ENCODE measurements at regions not wholly inside any gene's neighbourhood (a gene's known extent, or its start where the extent isn't known, plus 50 kb on each side); places are given as distances from the start of the nearest gene placed in this dataset.

GRCh38 chr6:158920311-158920905 is 79.6 kb downstream of the RSPH3 start:
- Histone ChIP-seq H3K27me3 (ENCODE audit: insufficient read depth, low read length) (no peaks in the 10 kb centered on the region), H3K27ac (ENCODE audit: low read depth, low read length) (no peak overlapping the region), H3K79me2 (ENCODE audit: insufficient read depth, low read length) (no peaks in the 10 kb centered on the region), H3K9ac (ENCODE audit: low read length) (no peak overlapping the region), H3K4me2 (ENCODE audit: low read length) (peak overlapping the region; percentile 46), H3K4me3 (replicated peaks in 1 of 2; ENCODE audit: low read depth in 1 of 2, low read length in 2 of 2) (no peak overlapping the region), H2AFZ (ENCODE audit: low read depth, low read length, poor library complexity, severe bottlenecking) (no peak overlapping the region), H3K4me1 (ENCODE audit: control insufficient read depth in 1 of 2, insufficient read depth in 2 of 2, low read length in 2 of 2) (peaks cover 23 to 52% of the 10 kb centered on the region in 2 experiments), H3K9me3 (ENCODE audit: control insufficient read depth in 1 of 2, insufficient read depth in 1 of 2, low read depth in 1 of 2, low read length in 2 of 2) (no peaks in the 10 kb centered on the region), H3K36me3 (ENCODE audit: control insufficient read depth in 1 of 2, insufficient read depth in 2 of 2, low read length in 2 of 2) (no peaks in the 10 kb centered on the region), H4K20me1 (ENCODE audit: insufficient read depth) (no peaks in the 10 kb centered on the region), H3K9me2 (ENCODE audit: insufficient read depth) (no peaks in the 10 kb centered on the region)
- no TSS peak for BruUV-seq (replicated peaks)
- ChIA-PET RAD21 (ENCODE audit: low non-redundant PET in 1 of 2, low total read pairs in 2 of 2, uncharacterized antibody in 2 of 2, unreplicated experiment in 2 of 2) (no interaction called here), POLR2A (interaction anchor here (2.2 kb wide), 1 partner anchor 51 kb away, joined by 15 read pairs; no protein-coding TSS in a partner anchor), CTCF (no interaction called here)
- no peak for TF ChIP-seq ZFX (IDR thresholded peaks at IDR 0.05)
- TF ChIP-seq JUND (IDR thresholded peaks at IDR 0.05): peak; percentile 36; the same call in 1 of the 2 replicates
- peak; percentile 33; the same call in 1 of the 2 replicates for TF ChIP-seq SP1 (IDR thresholded peaks at IDR 0.05; ENCODE audit: low read depth)
- no peak for TF ChIP-seq FOSL1 (IDR thresholded peaks at IDR 0.05; ENCODE audit: low read depth)
- no peak for TF ChIP-seq ELF1 (IDR thresholded peaks at IDR 0.05; ENCODE audit: borderline replicate concordance, low read depth)
- DNase-seq (ENCODE audit: low read depth, low spot score): no peak
- ATAC-seq: peak; percentile 63
- intact Hi-C loops (cut with micrococcal nuclease): no loop called here

GRCh38 chr6:158919865-158920264 is 80.1 kb downstream of the RSPH3 start:
- intact Hi-C loops (cut with micrococcal nuclease): loop anchor here (5.0 kb wide), 1 partner anchor 113 kb away; no protein-coding TSS in a partner anchor
- ChIA-PET CTCF (no interaction called here), POLR2A (interaction anchor here (2.2 kb wide), 1 partner anchor 50 kb away, joined by 15 read pairs; no protein-coding TSS in a partner anchor), RAD21 (ENCODE audit: low non-redundant PET in 1 of 2, low total read pairs in 2 of 2, uncharacterized antibody in 2 of 2, unreplicated experiment in 2 of 2) (interaction anchor here in 1 of 2 experiments (0.9 to 1.1 kb wide), 2 partner anchors 50 to 127 kb away, joined by 4 read pairs; no protein-coding TSS in a partner anchor)
- Histone ChIP-seq H3K9me3 (ENCODE audit: control insufficient read depth in 1 of 2, insufficient read depth in 1 of 2, low read depth in 1 of 2, low read length in 2 of 2) (no peaks in the 10 kb centered on the region), H3K4me1 (ENCODE audit: control insufficient read depth in 1 of 2, insufficient read depth in 2 of 2, low read length in 2 of 2) (peaks cover 23 to 49% of the 10 kb centered on the region in 2 experiments), H3K4me3 (replicated peaks in 1 of 2; ENCODE audit: low read depth in 1 of 2, low read length in 2 of 2) (no peak overlapping the region), H3K27me3 (ENCODE audit: insufficient read depth, low read length) (no peaks in the 10 kb centered on the region), H3K9me2 (ENCODE audit: insufficient read depth) (no peaks in the 10 kb centered on the region), H3K79me2 (ENCODE audit: insufficient read depth, low read length) (no peaks in the 10 kb centered on the region), H3K4me2 (ENCODE audit: low read length) (peak overlapping the region; percentile 46), H3K36me3 (ENCODE audit: control insufficient read depth in 1 of 2, insufficient read depth in 2 of 2, low read length in 2 of 2) (no peaks in the 10 kb centered on the region), H2AFZ (ENCODE audit: low read depth, low read length, poor library complexity, severe bottlenecking) (no peak overlapping the region), H4K20me1 (ENCODE audit: insufficient read depth) (no peaks in the 10 kb centered on the region), H3K9ac (ENCODE audit: low read length) (no peak overlapping the region), H3K27ac (ENCODE audit: low read depth, low read length) (no peak overlapping the region)
- TF ChIP-seq SIN3A (IDR thresholded peaks at IDR 0.05; ENCODE audit: low read depth) (no peak), FOSL1 (IDR thresholded peaks at IDR 0.05; ENCODE audit: low read depth) (no peak), EGR1 (IDR thresholded peaks at IDR 0.05; ENCODE audit: low read depth) (no peak), JUND (IDR thresholded peaks at IDR 0.05) (no peak), POLR2AphosphoS5 (IDR thresholded peaks at IDR 0.05; ENCODE audit: low read depth, low read length) (no peak), POLR2A (IDR thresholded peaks at IDR 0.05; ENCODE audit: borderline replicate concordance, extremely low read depth, insufficient read depth, insufficient read length) (no peak), ZNF274 (IDR thresholded peaks at IDR 0.05; ENCODE audit: low read depth, low read length) (no peak), ZBTB33 (IDR thresholded peaks at IDR 0.05; ENCODE audit: extremely low read depth, insufficient replicate concordance, low read length) (no peak), CEBPB (IDR thresholded peaks at IDR 0.05; ENCODE audit: low read depth) (no peak), EZH2phosphoT487 (IDR thresholded peaks at IDR 0.05; ENCODE audit: borderline replicate concordance) (no peak), YY1 (IDR thresholded peaks at IDR 0.05; ENCODE audit: extremely low read depth, insufficient replicate concordance, low read depth, low read length) (no peak), CBX3 (IDR thresholded peaks at IDR 0.05; ENCODE audit: low read depth) (no peak; the same call in 1 of the 2 replicates), ATF3 (IDR thresholded peaks at IDR 0.05) (no peak)
- DNase-seq (ENCODE audit: low read depth, low spot score) (no peak), ATAC-seq (no peak)
- no TSS peak for BruUV-seq (replicated peaks)

Data from HCT116 (cell line).